ENCODE measurements at regions not wholly inside any gene's neighbourhood (a gene's known extent, or its start where the extent isn't known, plus 50 kb on each side); places are given as distances from the start of the nearest gene placed in this dataset.

DNA sequence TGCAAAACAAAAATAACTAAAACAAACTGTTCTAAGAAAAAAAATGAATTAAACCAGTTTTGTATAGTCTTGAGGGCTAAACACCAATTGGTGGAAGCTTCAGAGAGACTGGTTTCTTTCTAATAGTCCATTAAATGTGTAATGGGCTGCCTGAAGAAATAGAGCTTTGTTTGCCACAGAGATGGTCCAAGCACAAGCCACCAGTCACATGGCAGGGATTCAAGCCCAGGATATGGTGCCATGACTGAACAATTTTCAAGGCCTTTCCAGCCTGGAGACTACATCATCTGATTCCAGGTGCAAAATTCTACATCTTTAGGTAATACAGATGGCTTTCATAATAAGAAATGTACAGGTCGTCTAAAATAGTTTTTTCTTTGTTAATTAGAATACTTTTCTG lies 355.3 kb downstream of the NR2F1-AS1 start:
- TF ChIP-seq, protein P1, sequence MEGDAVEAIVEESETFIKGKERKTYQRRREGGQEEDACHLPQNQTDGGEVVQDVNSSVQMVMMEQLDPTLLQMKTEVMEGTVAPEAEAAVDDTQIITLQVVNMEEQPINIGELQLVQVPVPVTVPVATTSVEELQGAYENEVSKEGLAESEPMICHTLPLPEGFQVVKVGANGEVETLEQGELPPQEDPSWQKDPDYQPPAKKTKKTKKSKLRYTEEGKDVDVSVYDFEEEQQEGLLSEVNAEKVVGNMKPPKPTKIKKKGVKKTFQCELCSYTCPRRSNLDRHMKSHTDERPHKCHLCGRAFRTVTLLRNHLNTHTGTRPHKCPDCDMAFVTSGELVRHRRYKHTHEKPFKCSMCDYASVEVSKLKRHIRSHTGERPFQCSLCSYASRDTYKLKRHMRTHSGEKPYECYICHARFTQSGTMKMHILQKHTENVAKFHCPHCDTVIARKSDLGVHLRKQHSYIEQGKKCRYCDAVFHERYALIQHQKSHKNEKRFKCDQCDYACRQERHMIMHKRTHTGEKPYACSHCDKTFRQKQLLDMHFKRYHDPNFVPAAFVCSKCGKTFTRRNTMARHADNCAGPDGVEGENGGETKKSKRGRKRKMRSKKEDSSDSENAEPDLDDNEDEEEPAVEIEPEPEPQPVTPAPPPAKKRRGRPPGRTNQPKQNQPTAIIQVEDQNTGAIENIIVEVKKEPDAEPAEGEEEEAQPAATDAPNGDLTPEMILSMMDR (IDR thresholded peaks at IDR 0.05) = no peak
- TF ChIP-seq POLR2A (IDR thresholded peaks at IDR 0.05) = no peak
- no peak for TF ChIP-seq EP300 (IDR thresholded peaks at IDR 0.05)
